Activated naive CD4-positive, alpha-beta T cell treated with anti-CD3 and anti-CD28 coated beads, Interleukin-2, amount 50 U/mL, for 24 hours (primary cell): ENCODE measurements at regions not wholly inside any gene's neighbourhood (a gene's known extent, or its start where the extent isn't known, plus 50 kb on each side); places are given as distances from the start of the nearest gene placed in this dataset.

Experiments used
- H3K27ac Mint-ChIP-seq: one replicate; pipeline ENCODE4 v1.8.0; 2021; ENCODE audit warnings: mild to moderate bottlenecking, mixed read lengths
- H3K27me3 Mint-ChIP-seq: one replicate; pipeline ENCODE4 v1.8.0; 2021; ENCODE audit warnings: mixed read lengths
- H3K36me3 Mint-ChIP-seq: one replicate; pipeline ENCODE4 v1.8.0; 2021; ENCODE audit warnings: mixed read lengths
- H3K4me1 Mint-ChIP-seq: one replicate; pipeline ENCODE4 v1.8.0; 2021; ENCODE audit warnings: mixed read lengths
- H3K4me3 Mint-ChIP-seq: one replicate; pipeline ENCODE4 v1.8.0; 2021; ENCODE audit warnings: mild to moderate bottlenecking, mixed read lengths
- H3K9me3 Mint-ChIP-seq: one replicate; pipeline ENCODE4 v1.8.0; 2021; ENCODE audit warnings: mixed read lengths

DNA sequence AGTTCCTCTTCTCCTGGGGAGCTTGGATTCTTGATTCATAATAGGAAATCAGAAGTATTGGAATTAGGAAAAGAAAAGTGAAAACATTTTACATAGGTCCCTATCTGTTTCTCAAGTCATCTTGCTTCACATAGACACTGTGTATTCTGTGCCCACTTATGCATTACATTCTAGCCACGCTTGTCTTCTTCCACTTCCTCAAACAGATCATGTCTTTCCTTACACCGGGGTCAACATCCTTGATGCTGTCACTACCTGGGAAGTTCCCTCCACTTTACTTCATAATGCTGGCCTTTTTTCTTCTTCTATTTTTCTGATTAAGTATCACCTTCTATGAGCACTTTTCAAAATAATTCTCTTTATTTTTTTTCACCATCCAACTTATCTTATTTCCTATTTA, 606.4 kb upstream of the CDH8 start:
- Mint-ChIP-seq H3K4me3 (no peak overlapping the region), H3K36me3 (no peaks in the 10 kb centered on the region), H3K9me3 (peaks cover 4% of the 10 kb centered on the region), H3K27ac (no peak overlapping the region), H3K4me1 (no peaks in the 10 kb centered on the region), H3K27me3 (no peaks in the 10 kb centered on the region)

GRCh38 chr16:62639890-62640289, 603.7 kb upstream of the CDH8 start:
- Mint-ChIP-seq H3K4me3 (no peak overlapping the region), H3K4me1 (no peaks in the 10 kb centered on the region), H3K36me3 (no peaks in the 10 kb centered on the region), H3K9me3 (peaks cover 5% of the 10 kb centered on the region), H3K27ac (no peak overlapping the region), H3K27me3 (no peaks in the 10 kb centered on the region)

GRCh38 chr16:62638964-62639870, 603.0 kb upstream of the CDH8 start:
- Mint-ChIP-seq H3K27ac (no peak overlapping the region), H3K27me3 (no peaks in the 10 kb centered on the region), H3K9me3 (peaks cover 5% of the 10 kb centered on the region), H3K4me3 (no peak overlapping the region), H3K36me3 (no peaks in the 10 kb centered on the region), H3K4me1 (no peaks in the 10 kb centered on the region)

DNA sequence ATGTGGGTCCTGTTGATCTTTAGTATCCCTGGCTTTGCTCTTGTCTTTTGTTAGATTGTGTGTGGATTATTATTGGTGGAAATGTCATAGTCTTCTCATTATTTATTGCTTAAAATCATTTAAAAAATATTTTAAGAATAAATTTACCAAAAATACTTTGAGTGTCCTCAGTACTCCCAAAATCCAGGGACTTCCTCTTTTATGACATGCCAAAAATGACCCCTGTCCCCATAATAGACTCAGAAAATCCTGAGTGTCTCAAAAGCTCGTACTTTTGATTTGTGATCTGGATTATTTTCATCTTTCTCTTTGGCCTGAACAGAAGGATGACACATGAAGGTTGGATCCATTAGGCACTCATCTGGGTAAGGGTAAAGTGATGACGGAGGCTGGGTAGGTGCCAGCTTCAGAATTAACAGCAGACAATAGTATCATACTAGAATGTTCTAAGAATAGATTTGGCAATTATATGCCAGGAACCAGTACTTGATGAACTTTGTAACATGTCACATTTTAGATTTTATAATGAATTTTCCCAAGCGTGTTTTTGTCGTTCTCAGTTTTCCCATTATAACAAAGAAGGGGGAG, 602.2 kb upstream of the CDH8 start:
- H3K4me1 Mint-ChIP-seq = no peaks in the 10 kb centered on the region
- no peak overlapping the region for H3K4me3 Mint-ChIP-seq
- no peaks in the 10 kb centered on the region for H3K27me3 Mint-ChIP-seq
- H3K36me3 Mint-ChIP-seq = no peaks in the 10 kb centered on the region
- H3K27ac Mint-ChIP-seq = no peak overlapping the region
- H3K9me3 Mint-ChIP-seq = peaks cover 5% of the 10 kb centered on the region

DNA sequence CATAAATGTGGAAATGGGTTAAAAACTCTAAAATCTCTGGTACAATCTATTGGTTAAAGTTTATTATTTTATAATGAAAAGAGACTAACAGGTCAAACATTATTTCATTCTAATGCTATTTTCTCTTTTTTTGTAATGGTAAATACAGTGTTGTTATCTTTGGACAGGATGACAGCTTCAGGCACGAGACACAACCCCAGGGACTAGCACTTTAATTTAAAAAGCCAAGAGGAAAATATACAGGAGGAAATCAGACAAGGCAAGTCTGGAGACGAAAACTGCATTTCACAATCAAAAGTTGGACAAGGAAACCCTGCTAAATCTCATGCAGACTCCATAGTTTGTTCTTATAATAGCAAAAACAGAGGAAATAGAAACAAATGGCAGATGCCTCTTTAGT, 589.1 kb upstream of the CDH8 start:
- no peaks in the 10 kb centered on the region for H3K36me3 Mint-ChIP-seq
- H3K27me3 Mint-ChIP-seq = no peaks in the 10 kb centered on the region
- H3K4me3 Mint-ChIP-seq = no peak overlapping the region
- no peaks in the 10 kb centered on the region for H3K4me1 Mint-ChIP-seq
- H3K9me3 Mint-ChIP-seq = peaks cover 29% of the 10 kb centered on the region
- no peak overlapping the region for H3K27ac Mint-ChIP-seq

DNA sequence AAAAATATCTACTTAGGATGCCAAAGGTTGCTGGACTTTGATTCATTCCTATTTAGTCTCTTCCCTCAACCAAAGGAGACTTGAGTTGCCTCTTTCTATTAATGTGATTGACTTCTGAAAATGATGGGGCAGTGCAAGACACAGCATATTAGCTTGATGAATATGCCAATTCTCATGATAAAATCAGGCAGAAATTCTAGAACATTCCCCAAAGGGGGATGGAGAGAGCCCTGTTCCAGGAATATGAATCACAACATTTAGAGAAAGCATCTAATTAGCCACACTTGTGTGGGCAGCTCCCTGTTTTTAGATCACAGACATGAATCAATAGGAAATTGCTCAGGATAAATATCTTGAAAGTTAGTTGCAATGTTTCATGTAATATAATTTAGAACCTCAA, 584.0 kb upstream of the CDH8 start:
- Mint-ChIP-seq H3K4me3 (no peak overlapping the region), H3K36me3 (peaks cover 2% of the 10 kb centered on the region), H3K9me3 (peaks cover 23% of the 10 kb centered on the region), H3K4me1 (no peaks in the 10 kb centered on the region), H3K27me3 (no peaks in the 10 kb centered on the region), H3K27ac (no peak overlapping the region)

DNA sequence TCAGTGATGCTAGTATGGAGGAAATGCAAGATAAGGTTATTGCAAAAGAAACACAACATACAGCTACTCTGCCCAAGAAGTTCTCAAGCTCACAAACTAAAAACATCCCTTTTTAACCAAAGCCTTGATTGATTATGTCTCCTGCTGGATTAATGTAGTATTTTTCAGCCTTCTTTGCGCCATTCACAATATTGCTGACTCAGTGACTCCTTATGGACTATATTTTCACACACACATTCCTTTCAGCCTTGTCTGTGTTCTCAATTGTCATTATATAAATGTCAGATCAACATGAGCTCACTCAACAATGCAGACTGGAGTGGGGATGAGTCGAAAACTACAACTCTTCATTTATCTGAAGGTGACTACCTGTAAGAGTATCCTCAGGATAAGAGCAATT, 579.3 kb upstream of the CDH8 start:
- Mint-ChIP-seq H3K36me3 (peaks cover 2% of the 10 kb centered on the region), H3K4me1 (no peaks in the 10 kb centered on the region), H3K4me3 (no peak overlapping the region), H3K9me3 (peaks cover 22% of the 10 kb centered on the region), H3K27me3 (no peaks in the 10 kb centered on the region), H3K27ac (no peak overlapping the region)

GRCh38 chr16:62610291-62610690, 574.1 kb upstream of the CDH8 start:
- no peaks in the 10 kb centered on the region for H3K27me3 Mint-ChIP-seq
- H3K9me3 Mint-ChIP-seq = peaks cover 10% of the 10 kb centered on the region
- no peak overlapping the region for H3K27ac Mint-ChIP-seq
- H3K4me1 Mint-ChIP-seq = no peaks in the 10 kb centered on the region
- H3K4me3 Mint-ChIP-seq = no peak overlapping the region
- H3K36me3 Mint-ChIP-seq = no peaks in the 10 kb centered on the region

- no peak overlapping the region for H3K4me3 Mint-ChIP-seq
- peaks cover 31% of the 10 kb centered on the region for H3K9me3 Mint-ChIP-seq
- no peaks in the 10 kb centered on the region for H3K27me3 Mint-ChIP-seq
- H3K27ac Mint-ChIP-seq = no peak overlapping the region
- H3K36me3 Mint-ChIP-seq = no peaks in the 10 kb centered on the region
- no peaks in the 10 kb centered on the region for H3K4me1 Mint-ChIP-seq
Observed at GRCh38 chr16:62602790-62603189, 566.6 kb upstream of the CDH8 start.

DNA sequence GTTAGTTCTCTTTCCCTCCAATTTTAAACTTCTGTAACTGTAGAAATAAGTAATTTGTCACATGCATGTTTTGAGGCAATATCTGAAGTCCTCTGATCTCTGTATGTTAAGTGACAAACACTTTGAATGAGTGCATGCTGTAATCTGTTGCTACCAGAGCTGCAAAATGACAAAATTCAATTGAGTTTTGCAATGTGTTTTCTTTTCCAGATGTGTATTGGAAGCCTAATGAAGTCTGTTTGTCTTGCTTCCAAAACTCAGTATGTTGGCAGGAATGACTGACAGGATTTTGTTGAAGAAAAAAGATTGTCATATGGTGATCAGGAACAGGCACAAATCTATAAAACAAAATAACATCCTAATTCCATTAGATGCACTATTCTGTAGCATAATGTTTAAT, 561.6 kb upstream of the CDH8 start:
- no peak overlapping the region for H3K4me3 Mint-ChIP-seq
- H3K27ac Mint-ChIP-seq = no peak overlapping the region
- no peaks in the 10 kb centered on the region for H3K27me3 Mint-ChIP-seq
- H3K36me3 Mint-ChIP-seq = no peaks in the 10 kb centered on the region
- no peaks in the 10 kb centered on the region for H3K4me1 Mint-ChIP-seq
- H3K9me3 Mint-ChIP-seq = peaks cover 28% of the 10 kb centered on the region

DNA sequence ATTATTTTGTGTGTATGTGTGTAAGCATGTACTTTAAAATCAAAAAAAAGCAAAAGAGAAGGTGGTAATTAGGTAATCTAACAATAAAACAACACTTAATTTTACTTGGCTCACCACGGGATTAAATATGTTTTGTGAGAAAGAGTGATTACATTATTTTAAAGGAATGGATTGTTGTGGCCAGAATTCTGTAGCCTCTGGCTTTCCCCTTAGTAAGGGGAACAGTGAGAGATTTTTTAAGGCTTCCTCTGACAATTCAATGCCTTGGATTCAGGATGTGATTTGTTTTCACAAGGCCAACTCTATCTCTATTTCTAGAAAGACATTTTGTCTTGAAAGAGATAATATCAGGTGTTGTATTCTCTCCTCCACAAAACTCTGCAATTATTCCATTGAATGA, 560.3 kb upstream of the CDH8 start:
- Mint-ChIP-seq H3K9me3 (peaks cover 20% of the 10 kb centered on the region), H3K4me1 (no peaks in the 10 kb centered on the region), H3K4me3 (no peak overlapping the region), H3K36me3 (no peaks in the 10 kb centered on the region), H3K27me3 (no peaks in the 10 kb centered on the region), H3K27ac (no peak overlapping the region)

DNA sequence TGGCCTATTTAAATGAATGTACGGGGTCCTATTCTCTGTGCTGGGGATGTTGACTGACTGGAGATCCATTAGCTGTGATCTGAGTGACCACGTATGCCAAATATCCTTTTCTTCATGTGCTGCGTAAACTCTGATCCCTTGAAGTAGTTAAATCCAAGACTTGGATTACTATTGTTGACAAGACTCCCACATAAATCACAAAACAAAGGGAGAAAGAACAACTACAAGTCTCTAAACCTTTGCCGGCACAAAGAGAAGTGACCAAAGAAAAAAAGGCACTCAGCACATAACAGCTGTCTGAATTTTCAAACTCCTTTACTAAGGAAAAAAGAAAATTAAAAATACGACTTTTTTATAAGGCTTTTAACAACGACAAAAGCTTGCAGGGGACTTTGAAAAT, 559.9 kb upstream of the CDH8 start:
- peaks cover 16% of the 10 kb centered on the region for H3K9me3 Mint-ChIP-seq
- no peaks in the 10 kb centered on the region for H3K36me3 Mint-ChIP-seq
- no peak overlapping the region for H3K4me3 Mint-ChIP-seq
- no peaks in the 10 kb centered on the region for H3K4me1 Mint-ChIP-seq
- no peaks in the 10 kb centered on the region for H3K27me3 Mint-ChIP-seq
- H3K27ac Mint-ChIP-seq = no peak overlapping the region

DNA sequence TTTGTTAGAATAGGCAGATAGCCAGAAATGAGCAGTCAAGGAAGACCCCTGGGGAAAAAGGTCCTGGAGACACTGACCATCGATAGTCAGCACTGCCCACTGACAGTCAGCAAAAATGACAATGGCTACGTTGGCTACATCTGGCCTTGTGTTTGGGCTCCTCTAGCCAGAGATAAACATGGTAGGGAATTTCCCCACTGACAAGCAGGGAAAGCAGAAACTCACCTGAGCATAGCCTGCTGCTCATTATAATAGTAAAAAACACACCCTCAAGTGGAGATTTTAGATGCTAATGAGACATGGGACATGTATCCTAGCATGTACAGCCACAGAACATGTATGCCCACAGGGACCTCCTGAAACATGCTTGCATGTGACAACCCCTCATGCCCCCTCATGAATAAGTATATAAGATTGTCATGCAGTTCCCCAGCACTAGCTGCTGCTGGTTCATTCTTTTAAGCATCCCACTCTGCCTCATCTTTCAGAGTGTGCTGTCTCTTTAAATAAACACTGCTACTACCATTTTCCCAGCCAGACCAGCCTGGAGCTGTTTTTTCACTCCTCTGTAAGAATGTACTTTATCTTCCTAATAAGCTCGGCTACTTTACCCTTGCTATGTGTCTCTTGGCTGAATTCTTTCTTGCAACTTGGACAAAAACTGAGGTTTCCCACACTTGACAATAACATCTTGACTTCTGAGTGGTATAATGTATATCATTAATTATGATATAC, 550.1 kb upstream of the CDH8 start:
- H3K9me3 Mint-ChIP-seq = peaks cover 27% of the 10 kb centered on the region
- H3K36me3 Mint-ChIP-seq = no peaks in the 10 kb centered on the region
- H3K27me3 Mint-ChIP-seq = no peaks in the 10 kb centered on the region
- H3K4me1 Mint-ChIP-seq = no peaks in the 10 kb centered on the region
- no peak overlapping the region for H3K27ac Mint-ChIP-seq
- H3K4me3 Mint-ChIP-seq = no peak overlapping the region

- Mint-ChIP-seq H3K27ac (no peak overlapping the region), H3K4me3 (no peak overlapping the region), H3K36me3 (no peaks in the 10 kb centered on the region), H3K4me1 (no peaks in the 10 kb centered on the region), H3K27me3 (no peaks in the 10 kb centered on the region), H3K9me3 (peaks cover 25% of the 10 kb centered on the region)
Observed at GRCh38 chr16:62585041-62585545, 548.9 kb upstream of the CDH8 start.

- peaks cover 21% of the 10 kb centered on the region for H3K9me3 Mint-ChIP-seq
- H3K4me3 Mint-ChIP-seq = no peak overlapping the region
- no peaks in the 10 kb centered on the region for H3K27me3 Mint-ChIP-seq
Observed at GRCh38 chr16:62583414-62583813, 547.2 kb upstream of the CDH8 start.

DNA sequence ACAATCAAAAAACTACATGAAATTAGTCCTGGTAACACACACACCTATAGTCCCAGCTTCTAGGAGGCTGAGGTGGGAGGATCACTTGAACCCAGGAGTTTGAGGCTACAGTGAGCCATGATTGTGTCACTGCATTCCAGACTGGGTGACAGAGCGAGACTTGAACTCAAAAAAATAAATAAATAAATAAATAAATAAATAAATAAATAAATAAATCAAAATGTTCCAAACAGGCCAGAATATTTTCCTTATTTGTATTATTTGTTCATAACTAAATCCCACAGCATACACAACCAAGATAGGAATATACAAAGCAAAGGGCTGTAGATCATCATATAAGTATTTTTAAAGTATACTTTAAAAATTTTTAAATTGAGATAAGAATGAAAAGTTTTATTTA, 537.2 kb upstream of the CDH8 start:
- Mint-ChIP-seq H3K27me3 (no peaks in the 10 kb centered on the region), H3K27ac (no peak overlapping the region), H3K9me3 (no peaks in the 10 kb centered on the region), H3K36me3 (no peaks in the 10 kb centered on the region), H3K4me1 (no peaks in the 10 kb centered on the region), H3K4me3 (no peak overlapping the region)

More at GRCh38 chr16:62583414-62583813, 547.2 kb upstream of the CDH8 start:
- Mint-ChIP-seq H3K27ac (no peak overlapping the region), H3K4me1 (no peaks in the 10 kb centered on the region), H3K36me3 (no peaks in the 10 kb centered on the region)
